ENCODE measurements at regions not wholly inside any gene's neighbourhood (a gene's known extent, or its start where the extent isn't known, plus 50 kb on each side); places are given as distances from the start of the nearest gene placed in this dataset.
A peak's percentile ranks its signal among the peaks of the same experiment; 100 is the strongest.

DNA sequence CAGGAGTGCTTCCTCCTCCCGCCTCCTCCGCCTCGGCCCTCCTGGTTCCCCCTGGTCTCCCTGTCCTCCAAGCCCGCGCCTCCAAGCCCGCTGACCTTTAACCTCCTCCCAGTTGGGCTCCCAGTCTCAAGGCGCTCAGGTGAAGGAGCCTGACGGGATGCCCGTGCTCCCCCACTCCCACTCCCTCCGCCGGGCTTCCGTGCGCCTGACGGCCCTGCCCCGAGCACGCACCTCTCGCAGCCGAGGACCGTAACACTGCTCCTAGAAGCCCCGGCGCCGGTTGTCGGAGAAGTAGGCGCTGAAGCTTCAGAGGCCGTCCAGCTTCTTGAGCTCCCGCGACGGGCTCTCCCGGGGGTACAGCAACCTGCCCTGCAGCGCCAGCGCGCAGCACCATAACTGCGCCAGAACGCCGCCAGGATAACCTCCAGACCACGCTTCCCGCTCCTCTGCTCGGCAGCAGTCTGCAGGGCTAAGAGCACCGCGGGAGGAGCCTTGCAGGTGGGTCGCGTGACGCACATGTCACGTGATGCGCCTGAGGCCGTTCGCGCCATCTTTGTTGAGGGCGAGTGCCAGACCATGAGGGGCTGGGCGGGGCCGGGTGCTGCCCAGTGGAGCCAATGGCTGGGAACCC lies 71.0 kb upstream of the ZNF479 start:
- TF ChIP-seq EGR1 (IDR thresholded peaks at IDR 0.05): no peak
- TF ChIP-seq TAF1 (IDR thresholded peaks at IDR 0.05; ENCODE audit: low read depth): no peak
- TF ChIP-seq, protein P1, sequence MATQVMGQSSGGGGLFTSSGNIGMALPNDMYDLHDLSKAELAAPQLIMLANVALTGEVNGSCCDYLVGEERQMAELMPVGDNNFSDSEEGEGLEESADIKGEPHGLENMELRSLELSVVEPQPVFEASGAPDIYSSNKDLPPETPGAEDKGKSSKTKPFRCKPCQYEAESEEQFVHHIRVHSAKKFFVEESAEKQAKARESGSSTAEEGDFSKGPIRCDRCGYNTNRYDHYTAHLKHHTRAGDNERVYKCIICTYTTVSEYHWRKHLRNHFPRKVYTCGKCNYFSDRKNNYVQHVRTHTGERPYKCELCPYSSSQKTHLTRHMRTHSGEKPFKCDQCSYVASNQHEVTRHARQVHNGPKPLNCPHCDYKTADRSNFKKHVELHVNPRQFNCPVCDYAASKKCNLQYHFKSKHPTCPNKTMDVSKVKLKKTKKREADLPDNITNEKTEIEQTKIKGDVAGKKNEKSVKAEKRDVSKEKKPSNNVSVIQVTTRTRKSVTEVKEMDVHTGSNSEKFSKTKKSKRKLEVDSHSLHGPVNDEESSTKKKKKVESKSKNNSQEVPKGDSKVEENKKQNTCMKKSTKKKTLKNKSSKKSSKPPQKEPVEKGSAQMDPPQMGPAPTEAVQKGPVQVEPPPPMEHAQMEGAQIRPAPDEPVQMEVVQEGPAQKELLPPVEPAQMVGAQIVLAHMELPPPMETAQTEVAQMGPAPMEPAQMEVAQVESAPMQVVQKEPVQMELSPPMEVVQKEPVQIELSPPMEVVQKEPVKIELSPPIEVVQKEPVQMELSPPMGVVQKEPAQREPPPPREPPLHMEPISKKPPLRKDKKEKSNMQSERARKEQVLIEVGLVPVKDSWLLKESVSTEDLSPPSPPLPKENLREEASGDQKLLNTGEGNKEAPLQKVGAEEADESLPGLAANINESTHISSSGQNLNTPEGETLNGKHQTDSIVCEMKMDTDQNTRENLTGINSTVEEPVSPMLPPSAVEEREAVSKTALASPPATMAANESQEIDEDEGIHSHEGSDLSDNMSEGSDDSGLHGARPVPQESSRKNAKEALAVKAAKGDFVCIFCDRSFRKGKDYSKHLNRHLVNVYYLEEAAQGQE (IDR thresholded peaks at IDR 0.05; ENCODE audit: low read depth): no peak
- peak; percentile 50 for TF ChIP-seq USF1 (IDR thresholded peaks at IDR 0.05)
- no peak for TF ChIP-seq EP300 (IDR thresholded peaks at IDR 0.05; ENCODE audit: borderline replicate concordance)
- no peak for TF ChIP-seq FOXM1 (IDR thresholded peaks at IDR 0.05; ENCODE audit: borderline replicate concordance, low read depth)
- TF ChIP-seq RAD21 (IDR thresholded peaks at IDR 0.05; ENCODE audit: low read depth): no peak
- no peak for TF ChIP-seq CREB1 (IDR thresholded peaks at IDR 0.05; ENCODE audit: low read depth)
- TF ChIP-seq NFIC (IDR thresholded peaks at IDR 0.05): no peak
- TF ChIP-seq YY1 (IDR thresholded peaks at IDR 0.05; ENCODE audit: low read depth): no peak
- TF ChIP-seq CEBPB (IDR thresholded peaks at IDR 0.05): no peak
- no peak for TF ChIP-seq TCF12 (IDR thresholded peaks at IDR 0.05; ENCODE audit: low read depth)
